ENCODE measurements at regions not wholly inside any gene's neighbourhood (a gene's known extent, or its start where the extent isn't known, plus 50 kb on each side); places are given as distances from the start of the nearest gene placed in this dataset.

- intact Hi-C loops (cut with DNase I): no loop called here
- no peak for DNase-seq
- TF ChIP-seq POLR2A (IDR thresholded peaks at IDR 0.05): no peak
- TF ChIP-seq CTCF (IDR thresholded peaks at IDR 0.05): no peak
- 79 to 94% (median 94%) methylated on average over 1 of the region's 1 CpG for WGBS, 4 donors
- Histone ChIP-seq H3K4me3 (no peak overlapping the region), H3K27me3 (no peaks in the 10 kb centered on the region), H3K4me1 (replicated peaks in 1 of 2) (no peaks in the 10 kb centered on the region), H3K9me3 (replicated peaks in 1 of 3) (no peaks in the 10 kb centered on the region), H3K36me3 (replicated peaks in 1 of 2) (no peaks in the 10 kb centered on the region), H3K27ac (no peak overlapping the region)
These were observed 1636.4 kb downstream of the SLITRK1 start for GRCh38 chr13:82245860-82246259.

- H3K9me3 ChIP-seq (replicated peaks in 1 of 3): no peaks in the 10 kb centered on the region
- no peaks in the 10 kb centered on the region for H3K4me1 ChIP-seq (replicated peaks in 1 of 2)
- TF ChIP-seq CTCF (IDR thresholded peaks at IDR 0.05): no peak
- TF ChIP-seq POLR2A (IDR thresholded peaks at IDR 0.05): no peak
- no peak overlapping the region for H3K27ac ChIP-seq
- H3K4me3 ChIP-seq: no peak overlapping the region
- 71 to 89% (median 75%) methylated on average over 3 of the region's 3 CpGs for WGBS, 4 donors
- intact Hi-C loops (cut with DNase I): no loop called here
- no peaks in the 10 kb centered on the region for H3K27me3 ChIP-seq
- no peaks in the 10 kb centered on the region for H3K36me3 ChIP-seq (replicated peaks in 1 of 2)
- no peak for DNase-seq
These were observed 1657.5 kb downstream of the SLITRK1 start for GRCh38 chr13:82224806-82225205.

GRCh38 chr13:82221621-82222020 is 1660.7 kb downstream of the SLITRK1 start:
- intact Hi-C loops (cut with DNase I): no loop called here
- H3K4me1 ChIP-seq (replicated peaks in 1 of 2): no peaks in the 10 kb centered on the region

GRCh38 chr13:82220641-82221040 is 1661.6 kb downstream of the SLITRK1 start:
- TF ChIP-seq CTCF (IDR thresholded peaks at IDR 0.05) (no peak), POLR2A (IDR thresholded peaks at IDR 0.05) (no peak)
- intact Hi-C loops (cut with DNase I): no loop called here
- WGBS, 4 donors: 62 to 72% (median 66%) methylated on average over 2 of the region's 2 CpGs

More at GRCh38 chr13:82221621-82222020, 1660.7 kb downstream of the SLITRK1 start:
- H3K27ac ChIP-seq: no peak overlapping the region
- DNase-seq: no peak
- 72 to 83% (median 77%) methylated on average over 4 of the region's 4 CpGs for WGBS, 4 donors
- H3K27me3 ChIP-seq: no peaks in the 10 kb centered on the region
- H3K36me3 ChIP-seq (replicated peaks in 1 of 2): no peaks in the 10 kb centered on the region
- H3K4me3 ChIP-seq: no peak overlapping the region
- no peaks in the 10 kb centered on the region for H3K9me3 ChIP-seq (replicated peaks in 1 of 3)
- TF ChIP-seq POLR2A (IDR thresholded peaks at IDR 0.05): no peak
- no peak for TF ChIP-seq CTCF (IDR thresholded peaks at IDR 0.05)

More at GRCh38 chr13:82220641-82221040, 1661.6 kb downstream of the SLITRK1 start:
- H3K27me3 ChIP-seq: no peaks in the 10 kb centered on the region
- no peaks in the 10 kb centered on the region for H3K9me3 ChIP-seq (replicated peaks in 1 of 3)
- no peak overlapping the region for H3K4me3 ChIP-seq
- H3K4me1 ChIP-seq (replicated peaks in 1 of 2): no peaks in the 10 kb centered on the region
- H3K36me3 ChIP-seq (replicated peaks in 1 of 2): no peaks in the 10 kb centered on the region
- DNase-seq: no peak
- no peak overlapping the region for H3K27ac ChIP-seq
